ENCODE measurements at regions not wholly inside any gene's neighbourhood (a gene's known extent, or its start where the extent isn't known, plus 50 kb on each side); places are given as distances from the start of the nearest gene placed in this dataset.
"Not testable (repeated sequence)": the region's sequence is repeated elsewhere in the genome, so short reads cannot be mapped to it uniquely, and the experiment has no call there.

DNA sequence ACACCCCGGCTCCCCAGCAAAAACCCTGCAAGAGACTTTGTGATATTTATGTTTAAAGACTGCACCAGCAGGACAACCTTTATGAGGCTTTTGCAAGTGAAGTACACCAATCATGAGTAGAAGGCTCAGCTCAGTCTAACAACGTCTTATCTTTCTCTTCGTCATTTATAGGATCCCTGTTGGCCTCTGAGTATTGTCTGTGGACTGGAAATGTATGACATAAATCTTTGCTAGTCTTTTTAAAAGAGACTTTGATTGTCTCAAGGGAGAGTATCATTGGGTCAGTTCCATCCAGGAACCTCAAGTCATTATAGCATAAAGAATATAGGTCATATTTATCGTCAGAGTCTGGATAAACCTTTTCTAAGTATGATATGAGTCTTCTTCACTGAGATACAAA, 505.0 kb upstream of the SOX9 start:
- no peak for DNase-seq (ENCODE audit: low spot score)

GRCh38 chr17:71617767-71618166, 503.1 kb upstream of the SOX9 start:
- not testable (repeated sequence) for DNase-seq (ENCODE audit: low spot score)

GRCh38 chr17:71625330-71625729, 495.5 kb upstream of the SOX9 start:
- DNase-seq (ENCODE audit: low spot score), result no peak

DNA sequence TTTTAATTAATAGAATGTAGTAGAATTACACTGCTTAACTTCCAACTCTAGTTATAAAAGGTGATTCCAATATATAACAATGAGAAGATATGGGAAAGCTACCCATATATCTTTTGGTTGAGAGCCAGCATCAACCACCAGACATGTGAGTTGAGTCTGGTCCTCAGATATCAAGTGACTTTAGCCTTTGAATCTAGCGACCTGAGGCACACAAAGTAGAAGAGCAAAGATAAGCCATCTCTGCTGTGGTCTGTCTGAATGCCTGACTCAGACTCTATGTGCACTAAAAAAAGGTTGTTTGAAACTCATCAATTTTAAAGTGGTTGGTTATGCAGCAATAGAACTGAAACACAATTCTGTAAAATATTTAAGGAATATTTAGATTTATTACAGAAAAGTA, 492.5 kb upstream of the SOX9 start:
- peak; percentile 68 for DNase-seq (ENCODE audit: low spot score)

DNA sequence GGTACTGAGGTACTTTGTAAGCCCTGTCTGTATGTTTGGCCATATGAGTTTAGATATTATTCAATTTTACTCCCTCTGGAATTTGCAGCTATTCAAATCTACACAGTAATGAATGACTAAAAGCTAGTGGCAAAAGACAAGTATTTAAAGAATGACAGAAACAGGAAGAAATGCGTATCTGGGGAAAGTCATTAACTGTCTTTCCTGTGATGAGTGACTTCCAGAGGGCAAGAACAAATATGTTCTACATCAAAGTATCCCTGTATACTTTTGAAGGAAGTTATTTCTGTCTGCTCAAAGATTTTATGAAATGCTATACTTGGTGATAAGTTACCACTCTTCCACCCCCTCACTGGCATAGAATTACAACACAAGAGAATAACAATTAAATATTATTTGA, 489.3 kb upstream of the SOX9 start:
- DNase-seq (ENCODE audit: low spot score), result peak; percentile 87

- DNase-seq (ENCODE audit: low spot score), result peak; percentile 98
These were observed 488.5 kb upstream of the SOX9 start for GRCh38 chr17:71632328-71632727.

DNA sequence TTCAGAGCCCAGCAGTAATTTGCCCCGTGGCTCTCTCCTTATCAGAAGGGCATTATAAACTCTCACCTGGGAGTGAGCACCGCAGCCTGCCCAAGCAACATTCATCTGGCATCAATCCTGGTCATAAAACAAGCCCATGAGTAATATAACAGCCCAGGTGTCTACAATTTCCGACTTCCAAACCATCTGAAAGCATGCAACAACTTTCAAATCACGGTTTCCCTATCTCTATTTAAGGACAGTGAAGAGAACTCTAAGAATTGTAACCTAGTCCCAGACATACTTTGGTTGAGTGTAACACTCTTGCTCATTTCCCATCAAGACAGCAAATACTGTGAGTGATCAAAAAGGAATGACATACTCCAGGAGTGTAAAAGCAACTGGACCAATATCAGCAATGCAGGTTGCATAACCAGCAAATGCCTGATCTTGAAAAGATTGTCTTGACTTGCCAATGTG, 487.4 kb upstream of the SOX9 start:
- DNase-seq (ENCODE audit: low spot score), result peak; percentile 88

- DNase-seq (ENCODE audit: low spot score), result no peak
These were observed 486.4 kb upstream of the SOX9 start for GRCh38 chr17:71634376-71634775.

DNA sequence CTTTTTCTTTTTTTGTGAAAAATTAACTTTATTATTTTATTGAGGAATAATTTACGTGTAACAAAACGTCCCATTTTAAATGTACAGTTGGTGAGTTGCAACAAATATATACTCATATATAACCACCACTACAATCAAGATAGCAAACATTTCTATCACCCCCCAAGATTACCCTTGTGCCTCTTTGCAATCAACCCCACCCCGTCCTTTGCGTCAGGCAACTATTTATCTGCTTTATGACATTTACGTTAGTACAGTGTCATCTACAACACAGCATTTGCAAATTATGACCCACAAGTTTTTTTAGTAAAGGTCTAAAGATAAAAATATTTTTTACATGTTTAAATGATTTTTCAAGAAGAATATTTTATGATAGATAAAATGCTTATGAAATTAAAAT, 485.6 kb upstream of the SOX9 start:
- no peak for DNase-seq (ENCODE audit: low spot score)

DNA sequence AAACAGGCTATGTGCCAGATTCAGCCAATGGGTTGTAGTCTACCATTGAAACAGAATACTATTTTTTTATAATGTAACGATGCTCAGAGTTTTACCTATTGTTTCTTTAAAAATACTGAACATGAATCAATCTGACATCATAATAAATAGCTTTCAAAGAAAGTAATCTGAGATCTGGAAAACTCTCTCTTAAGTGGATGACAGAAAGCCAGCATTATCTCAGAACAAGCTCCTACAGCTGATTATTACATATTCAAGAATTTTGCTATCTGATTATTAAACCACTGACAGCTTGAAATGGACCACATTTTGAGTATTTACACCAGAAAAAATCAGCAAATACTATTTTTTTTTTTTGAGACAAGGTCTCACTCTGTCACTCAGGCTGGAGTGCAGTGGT, 484.2 kb upstream of the SOX9 start:
- DNase-seq (ENCODE audit: low spot score), result no peak

DNA sequence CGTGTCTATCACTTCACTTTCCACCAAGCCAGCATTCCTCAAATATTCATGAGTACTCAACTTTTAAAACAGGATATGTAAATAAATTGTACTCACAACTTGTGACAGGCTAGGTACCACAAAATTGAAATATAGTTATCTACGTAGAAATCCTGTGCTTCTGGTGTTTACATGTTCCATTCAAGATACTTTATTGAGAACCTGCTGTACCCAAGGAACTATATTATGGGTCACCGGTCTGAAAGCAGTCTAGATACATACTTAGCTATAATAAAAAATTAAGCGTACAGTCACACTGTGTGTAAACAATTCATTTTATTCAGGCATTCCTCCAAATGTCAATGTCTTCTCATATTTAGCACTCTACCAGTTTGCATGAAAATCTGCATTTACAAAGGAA, 482.2 kb upstream of the SOX9 start:
- DNase-seq (ENCODE audit: low spot score), result no peak

DNA sequence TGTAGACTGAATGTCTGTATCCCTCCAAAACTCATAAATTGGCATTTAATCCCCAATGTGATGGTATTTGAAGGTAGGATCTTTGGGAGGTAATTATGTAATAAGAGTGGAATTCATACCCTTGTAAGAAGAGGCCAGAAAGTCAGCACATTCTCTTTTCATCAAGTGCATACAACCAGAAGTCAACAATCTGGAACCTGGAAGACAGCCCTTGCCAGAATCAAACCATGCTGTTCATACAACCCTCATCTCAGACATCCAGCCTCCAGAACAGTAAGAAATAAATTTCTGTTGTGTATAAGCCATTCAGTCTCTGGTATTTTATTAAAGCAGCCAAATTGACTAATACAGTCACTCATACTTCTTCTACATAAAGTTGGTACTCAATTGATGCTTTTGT, 481.0 kb upstream of the SOX9 start:
- no peak for DNase-seq (ENCODE audit: low spot score)

- not testable (repeated sequence) for DNase-seq (ENCODE audit: low spot score)
These were observed 473.9 kb upstream of the SOX9 start for GRCh38 chr17:71646890-71647289.

GRCh38 chr17:71648342-71648741, 472.5 kb upstream of the SOX9 start:
- not testable (repeated sequence) for DNase-seq (ENCODE audit: low spot score)

DNA sequence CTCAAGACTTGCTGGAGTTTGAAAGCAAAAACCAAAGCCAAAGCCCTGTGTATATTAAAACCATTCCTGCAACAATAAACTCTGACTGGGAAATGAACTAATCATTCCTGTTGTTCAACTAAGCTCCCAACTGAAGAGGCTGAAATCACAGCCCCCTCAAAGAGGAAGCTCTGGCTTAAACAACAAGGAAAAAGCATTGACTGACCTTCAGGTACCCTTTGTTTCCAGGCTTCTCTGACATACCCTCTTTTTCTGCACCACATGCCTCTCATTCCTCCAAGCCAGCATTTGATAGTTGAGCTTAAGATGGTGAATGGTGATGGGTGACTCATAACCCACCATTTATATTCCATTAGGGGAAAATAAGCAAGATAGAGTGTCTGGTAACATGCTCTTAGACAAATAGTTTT, 470.9 kb upstream of the SOX9 start:
- DNase-seq (ENCODE audit: low spot score), result no peak

DNA sequence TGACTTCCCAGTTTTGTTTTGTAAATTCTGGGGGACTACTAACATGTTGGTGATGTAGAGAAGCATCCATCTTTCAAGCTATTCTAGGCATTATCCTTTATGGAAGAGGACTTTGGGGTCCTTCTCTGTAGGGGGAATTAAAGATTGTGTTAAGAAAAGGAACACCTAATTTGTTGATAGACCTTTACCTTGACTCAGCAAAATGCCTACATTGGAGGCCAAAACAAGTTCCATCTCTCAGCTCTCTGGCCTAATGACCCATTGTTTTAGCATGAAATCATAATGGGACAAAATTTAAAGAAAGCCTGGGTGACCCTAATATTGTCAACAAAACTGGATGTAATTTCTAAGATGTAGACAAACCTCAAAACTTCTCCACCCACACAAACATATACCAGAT, 465.3 kb upstream of the SOX9 start:
- DNase-seq (ENCODE audit: low spot score), result no peak

- DNase-seq (ENCODE audit: low spot score), result no peak
These were observed 463.6 kb upstream of the SOX9 start for GRCh38 chr17:71656964-71657858.

DNA sequence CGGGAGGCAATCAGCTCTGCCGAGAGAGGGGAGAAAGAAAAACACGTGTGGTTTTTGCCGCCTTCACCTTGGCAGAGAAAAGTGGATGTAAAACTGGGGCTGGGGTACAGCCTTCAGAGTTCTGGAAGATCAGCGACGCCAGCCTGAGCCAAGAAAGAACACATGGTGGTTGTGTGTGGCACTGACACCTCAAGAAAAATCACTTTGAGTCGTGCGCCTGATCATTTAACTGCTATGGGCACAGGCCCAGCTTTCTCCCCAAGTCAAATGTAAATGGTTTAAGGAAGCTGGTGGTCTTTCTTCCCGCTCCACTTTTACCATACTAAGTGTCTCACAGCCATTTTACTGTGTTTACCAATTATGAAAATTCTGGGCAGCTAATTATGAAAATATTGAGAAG, 461.8 kb upstream of the SOX9 start:
- DNase-seq (ENCODE audit: low spot score), result no peak

DNA sequence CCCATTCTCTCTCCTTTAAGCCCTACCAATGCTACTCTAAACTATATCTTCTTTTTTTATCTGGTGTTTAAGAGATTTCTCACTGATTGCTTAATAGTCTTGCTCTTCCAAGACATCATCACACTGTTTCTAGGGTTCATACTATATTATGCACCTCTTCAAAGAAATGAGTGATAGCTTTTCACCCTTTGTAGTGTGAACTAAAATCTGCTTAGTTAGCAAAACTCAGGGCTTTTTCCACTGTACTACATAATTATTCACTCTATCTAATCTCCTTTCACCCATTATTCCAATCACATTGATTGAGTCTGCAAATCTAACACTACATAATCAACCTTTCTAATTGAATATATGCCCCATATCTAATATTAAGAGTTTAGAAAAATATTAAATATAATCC, 456.0 kb upstream of the SOX9 start:
- DNase-seq (ENCODE audit: low spot score), result no peak

DNA sequence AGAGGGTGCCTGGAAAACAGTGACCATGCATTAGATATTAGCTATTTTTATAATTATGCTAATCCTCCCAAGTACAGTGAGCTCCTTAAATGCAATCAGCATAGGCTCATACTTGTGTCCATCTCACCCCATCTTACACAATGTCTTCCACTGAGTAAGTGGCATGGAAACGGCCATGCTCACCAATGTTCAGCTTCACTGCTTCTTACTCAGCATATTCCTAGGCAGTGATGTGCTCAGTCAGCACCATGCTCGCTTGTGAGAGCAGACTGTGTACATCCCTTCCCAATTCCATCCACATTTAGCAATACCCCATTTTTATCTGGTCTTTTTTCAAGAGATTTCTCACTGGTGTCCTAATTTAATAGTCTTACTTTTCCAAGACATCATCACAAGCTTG, 454.8 kb upstream of the SOX9 start:
- no peak for DNase-seq (ENCODE audit: low spot score)

DNA sequence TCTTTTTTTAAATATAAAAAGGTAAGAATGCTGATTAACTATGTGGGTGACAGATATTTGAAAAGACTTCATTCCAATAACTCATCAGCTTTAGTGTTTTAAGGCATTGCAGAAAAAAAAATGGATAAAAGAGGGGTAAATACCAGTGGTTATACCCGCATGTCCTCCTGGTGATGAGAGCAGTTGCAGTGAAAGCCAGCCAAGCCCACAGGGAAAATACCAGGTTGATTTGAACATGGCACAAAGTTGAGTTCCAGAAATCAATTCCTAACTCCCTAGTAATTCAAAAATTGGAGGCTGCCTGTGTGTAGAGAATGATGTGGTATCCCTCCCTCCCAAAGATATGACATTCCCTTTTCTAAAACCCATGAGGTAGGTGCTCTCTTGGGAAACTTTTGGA, 453.2 kb upstream of the SOX9 start:
- DNase-seq (ENCODE audit: low spot score), result no peak

DNA sequence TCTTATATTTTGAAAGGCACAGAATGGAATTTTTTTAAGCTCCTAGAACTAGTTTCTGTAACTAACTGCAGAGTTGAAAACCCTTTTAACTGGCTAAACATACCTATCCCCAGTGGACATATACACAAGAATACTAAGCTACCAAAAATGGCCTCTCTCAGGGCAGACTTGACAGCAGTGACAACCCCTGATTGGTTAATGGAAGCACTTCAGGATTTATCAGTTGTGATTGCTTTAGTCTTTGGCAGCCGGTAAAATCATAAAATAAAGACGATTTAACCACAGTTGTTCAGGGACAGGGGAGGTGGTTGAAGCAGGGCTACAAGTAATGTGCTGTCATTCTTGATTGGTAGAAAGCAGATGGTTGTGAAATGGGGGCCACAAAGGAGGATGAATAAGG, 452.0 kb upstream of the SOX9 start:
- DNase-seq (ENCODE audit: low spot score), result no peak

GRCh38 chr17:71677439-71677838, 443.4 kb upstream of the SOX9 start:
- no peak for DNase-seq (ENCODE audit: low spot score)

- no peak for DNase-seq (ENCODE audit: low spot score)
These were observed 441.0 kb upstream of the SOX9 start for GRCh38 chr17:71679832-71680231.

Data from A172 (cell line).